ENCODE measurements at regions not wholly inside any gene's neighbourhood (a gene's known extent, or its start where the extent isn't known, plus 50 kb on each side); places are given as distances from the start of the nearest gene placed in this dataset.

DNA sequence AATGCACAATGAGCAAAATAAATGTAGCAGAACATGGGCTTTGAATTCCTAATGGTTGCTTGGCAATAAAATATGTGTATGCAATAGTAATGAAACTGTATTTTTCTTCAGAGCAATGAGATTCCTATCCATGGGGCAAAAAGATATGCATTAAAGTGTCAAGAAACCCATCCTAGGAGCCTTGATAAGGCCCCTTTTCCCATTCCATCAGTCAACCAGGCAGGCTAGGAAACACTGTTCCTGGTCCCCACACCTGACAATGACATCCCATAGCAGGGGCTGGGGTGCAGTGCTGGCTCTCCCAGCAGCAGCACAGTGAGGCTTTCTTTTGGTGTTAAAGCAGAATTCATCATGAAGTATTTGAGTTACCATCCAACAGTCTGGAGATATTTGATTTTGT, 113.3 kb upstream of the AGTR1 start:
- TF ChIP-seq, protein P1, sequence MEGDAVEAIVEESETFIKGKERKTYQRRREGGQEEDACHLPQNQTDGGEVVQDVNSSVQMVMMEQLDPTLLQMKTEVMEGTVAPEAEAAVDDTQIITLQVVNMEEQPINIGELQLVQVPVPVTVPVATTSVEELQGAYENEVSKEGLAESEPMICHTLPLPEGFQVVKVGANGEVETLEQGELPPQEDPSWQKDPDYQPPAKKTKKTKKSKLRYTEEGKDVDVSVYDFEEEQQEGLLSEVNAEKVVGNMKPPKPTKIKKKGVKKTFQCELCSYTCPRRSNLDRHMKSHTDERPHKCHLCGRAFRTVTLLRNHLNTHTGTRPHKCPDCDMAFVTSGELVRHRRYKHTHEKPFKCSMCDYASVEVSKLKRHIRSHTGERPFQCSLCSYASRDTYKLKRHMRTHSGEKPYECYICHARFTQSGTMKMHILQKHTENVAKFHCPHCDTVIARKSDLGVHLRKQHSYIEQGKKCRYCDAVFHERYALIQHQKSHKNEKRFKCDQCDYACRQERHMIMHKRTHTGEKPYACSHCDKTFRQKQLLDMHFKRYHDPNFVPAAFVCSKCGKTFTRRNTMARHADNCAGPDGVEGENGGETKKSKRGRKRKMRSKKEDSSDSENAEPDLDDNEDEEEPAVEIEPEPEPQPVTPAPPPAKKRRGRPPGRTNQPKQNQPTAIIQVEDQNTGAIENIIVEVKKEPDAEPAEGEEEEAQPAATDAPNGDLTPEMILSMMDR (IDR thresholded peaks at IDR 0.05; ENCODE audit: control insufficient read depth, insufficient read depth, low read depth, low read length, missing control alignments): no peak
- H3K4me3 ChIP-seq (ENCODE audit: control insufficient read depth, low read depth, low read length): no peak overlapping the region
- no peak for DNase-seq (ENCODE audit: low read depth)

DNA sequence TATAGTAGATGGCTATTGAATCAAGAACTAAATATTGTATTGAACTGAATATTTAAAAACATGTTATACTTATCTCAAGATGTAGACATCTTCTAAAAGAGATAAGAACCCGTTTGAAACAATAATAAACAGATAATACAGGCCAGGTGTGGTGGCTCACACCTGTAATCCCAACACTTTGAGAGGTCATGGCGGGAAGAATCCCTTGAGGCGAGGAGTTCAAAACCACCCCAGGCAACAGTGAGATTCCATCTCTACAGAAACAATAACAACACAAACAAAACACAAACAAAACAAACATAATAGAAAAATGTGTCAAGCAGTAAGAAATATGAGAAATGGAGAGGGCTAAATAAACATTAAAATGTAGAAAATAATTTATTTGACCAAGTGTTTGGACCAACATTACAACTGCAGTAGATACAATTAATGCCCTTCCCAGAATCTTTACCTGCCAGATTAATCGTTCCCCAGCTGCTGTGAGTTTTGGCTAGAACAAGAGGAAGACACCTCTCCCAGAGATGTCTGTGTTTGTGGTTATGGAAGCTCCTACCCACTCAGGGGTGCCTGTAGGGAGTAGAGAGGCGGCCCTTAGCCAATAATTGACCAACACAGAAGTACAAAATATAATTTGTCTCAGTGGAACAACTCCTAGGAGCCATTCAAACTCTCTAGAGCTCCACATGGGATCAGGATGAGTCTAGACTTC, 111.9 kb upstream of the AGTR1 start:
- TF ChIP-seq, protein P1 (IDR thresholded peaks at IDR 0.05; ENCODE audit: control insufficient read depth, insufficient read depth, low read depth, low read length, missing control alignments): no peak
- DNase-seq (ENCODE audit: low read depth): no peak
- H3K4me3 ChIP-seq (ENCODE audit: control insufficient read depth, low read depth, low read length): no peak overlapping the region

DNA sequence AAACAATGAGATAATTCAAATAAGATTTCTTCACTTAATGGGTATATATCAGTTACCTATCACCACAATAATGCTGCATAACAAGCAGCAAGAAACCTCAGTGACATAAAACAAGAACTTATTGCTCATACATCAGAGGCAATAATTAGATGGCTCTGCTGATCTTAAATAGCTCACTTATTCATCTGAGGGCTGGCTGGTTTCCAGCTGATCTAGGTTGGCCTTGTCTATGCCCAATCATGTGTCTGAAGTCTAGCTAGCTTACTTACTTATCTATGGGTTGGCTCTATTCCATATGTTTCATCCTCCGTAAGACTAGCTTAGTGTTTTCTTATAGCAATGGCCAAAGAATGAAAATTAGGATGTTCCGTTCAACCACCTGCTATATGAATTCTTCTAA, 109.4 kb upstream of the AGTR1 start:
- no peak overlapping the region for H3K4me3 ChIP-seq (ENCODE audit: control insufficient read depth, low read depth, low read length)
- DNase-seq (ENCODE audit: low read depth): no peak
- TF ChIP-seq, protein P1 (IDR thresholded peaks at IDR 0.05; ENCODE audit: control insufficient read depth, insufficient read depth, low read depth, low read length, missing control alignments): no peak

DNA sequence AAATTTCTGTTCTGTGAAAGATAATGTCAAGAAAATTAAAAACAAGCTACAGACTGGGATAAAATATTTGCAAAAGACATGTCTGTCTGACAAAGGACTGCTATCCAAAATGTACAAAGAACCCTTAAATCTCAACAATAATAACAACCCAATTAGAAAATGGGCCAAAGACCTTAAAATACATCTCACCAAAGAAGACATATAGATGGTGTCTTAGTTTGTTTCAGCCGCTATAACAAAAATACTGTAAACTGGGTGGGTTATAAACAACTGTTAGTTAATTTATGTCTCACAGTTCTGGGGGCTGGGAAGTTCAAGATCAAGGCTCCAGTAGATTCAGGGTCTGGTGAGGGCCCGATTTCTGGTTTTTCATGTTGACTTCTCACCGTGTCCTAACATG, 106.2 kb upstream of the AGTR1 start:
- TF ChIP-seq, protein P1 (IDR thresholded peaks at IDR 0.05; ENCODE audit: control insufficient read depth, insufficient read depth, low read depth, low read length, missing control alignments): no peak
- H3K4me3 ChIP-seq (ENCODE audit: control insufficient read depth, low read depth, low read length): no peak overlapping the region
- no peak for DNase-seq (ENCODE audit: low read depth)

DNA sequence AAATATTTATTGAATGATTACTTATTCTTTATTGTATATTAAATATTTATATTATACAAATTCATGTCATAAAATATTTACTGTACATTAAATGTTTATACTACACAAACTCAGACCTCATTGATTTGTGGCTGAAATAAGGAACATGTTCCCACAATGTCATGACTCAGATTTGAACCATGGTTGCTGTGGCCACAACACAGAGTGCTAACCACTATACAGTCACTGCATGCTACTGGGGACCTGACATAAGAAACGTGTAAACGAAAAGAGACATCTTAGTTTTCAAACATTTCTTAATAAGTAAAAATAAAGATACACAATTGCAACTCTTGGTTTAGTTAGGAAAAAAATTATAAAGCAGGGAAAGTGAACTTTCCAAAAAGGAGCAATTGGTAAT, 99.1 kb upstream of the AGTR1 start:
- H3K4me3 ChIP-seq (ENCODE audit: control insufficient read depth, low read depth, low read length): no peak overlapping the region
- no peak for DNase-seq (ENCODE audit: low read depth)
- TF ChIP-seq, protein P1 (IDR thresholded peaks at IDR 0.05; ENCODE audit: control insufficient read depth, insufficient read depth, low read depth, low read length, missing control alignments): no peak

DNA sequence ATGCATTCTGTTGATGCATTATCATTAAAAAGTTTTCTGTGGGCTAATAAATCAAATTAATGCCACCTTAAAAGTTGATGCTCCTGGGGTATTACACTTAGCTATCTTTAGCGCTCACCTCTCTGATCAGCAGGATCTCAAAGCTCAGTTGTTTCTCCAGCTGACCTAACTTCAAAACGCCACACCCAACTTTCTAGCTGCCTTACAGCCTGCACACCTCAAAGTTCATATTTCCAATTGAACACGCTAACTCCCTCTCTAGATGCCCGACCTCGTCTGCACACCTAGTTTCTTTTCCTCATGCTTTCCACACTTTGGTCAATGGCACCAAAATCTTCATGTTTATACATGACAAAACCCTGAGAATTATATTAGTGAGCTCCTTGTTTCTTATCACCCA, 98.2 kb upstream of the AGTR1 start:
- H3K4me3 ChIP-seq (ENCODE audit: control insufficient read depth, low read depth, low read length): no peak overlapping the region
- DNase-seq (ENCODE audit: low read depth): no peak
- TF ChIP-seq, protein P1 (IDR thresholded peaks at IDR 0.05; ENCODE audit: control insufficient read depth, insufficient read depth, low read depth, low read length, missing control alignments): no peak
